MM.1S (cell line): ENCODE measurements at regions not wholly inside any gene's neighbourhood (a gene's known extent, or its start where the extent isn't known, plus 50 kb on each side); places are given as distances from the start of the nearest gene placed in this dataset.

Source experiments
- EZH2phosphoT487 ChIP-seq: fragments of 300-600 bp; sonication (generic); IDR thresholded peaks from 2 replicates; pipeline ENCODE4 v1.6.1; 2018; ENCODE audit warnings: antibody characterized with exemption, low read length
- TF ChIP-seq, protein P1 (sequence below): fragments of 300-600 bp; sonication (generic); IDR thresholded peaks from 2 replicates; pipeline ENCODE4 v1.5.1; 2016; ENCODE audit warnings: antibody characterized with exemption, low read length, mixed read lengths

DNA sequence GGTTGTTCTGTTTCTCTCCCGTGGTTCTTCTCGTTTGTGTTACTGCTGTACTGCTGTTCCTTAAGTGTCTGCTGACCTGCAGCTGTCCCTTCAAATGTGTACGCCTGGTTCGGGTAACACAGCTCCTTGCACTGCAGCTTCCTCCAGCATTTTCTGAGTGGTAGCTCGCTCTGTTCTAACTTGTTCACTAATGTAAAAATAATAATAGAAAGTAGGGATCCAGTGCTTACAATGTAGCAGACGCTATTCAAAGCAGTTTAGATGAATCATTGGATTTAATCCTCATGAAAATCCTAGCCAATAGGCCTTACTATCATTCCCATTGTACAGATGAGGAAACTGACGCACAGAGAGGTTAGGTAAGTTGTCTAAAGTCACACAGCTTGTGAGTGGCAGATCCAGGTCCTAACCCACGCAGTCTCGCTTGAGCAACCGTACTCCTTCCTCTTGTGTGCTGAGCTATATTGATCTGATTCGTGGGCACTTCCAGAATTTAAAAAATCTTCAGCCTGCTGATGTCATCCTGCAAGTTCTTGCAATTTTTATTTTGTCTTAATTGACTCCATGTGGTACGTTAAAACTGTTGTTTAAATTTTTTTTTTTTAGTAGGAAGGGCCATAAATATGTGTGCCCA lies 448.2 kb upstream of the FAT1 start:
- TF ChIP-seq, protein P1, sequence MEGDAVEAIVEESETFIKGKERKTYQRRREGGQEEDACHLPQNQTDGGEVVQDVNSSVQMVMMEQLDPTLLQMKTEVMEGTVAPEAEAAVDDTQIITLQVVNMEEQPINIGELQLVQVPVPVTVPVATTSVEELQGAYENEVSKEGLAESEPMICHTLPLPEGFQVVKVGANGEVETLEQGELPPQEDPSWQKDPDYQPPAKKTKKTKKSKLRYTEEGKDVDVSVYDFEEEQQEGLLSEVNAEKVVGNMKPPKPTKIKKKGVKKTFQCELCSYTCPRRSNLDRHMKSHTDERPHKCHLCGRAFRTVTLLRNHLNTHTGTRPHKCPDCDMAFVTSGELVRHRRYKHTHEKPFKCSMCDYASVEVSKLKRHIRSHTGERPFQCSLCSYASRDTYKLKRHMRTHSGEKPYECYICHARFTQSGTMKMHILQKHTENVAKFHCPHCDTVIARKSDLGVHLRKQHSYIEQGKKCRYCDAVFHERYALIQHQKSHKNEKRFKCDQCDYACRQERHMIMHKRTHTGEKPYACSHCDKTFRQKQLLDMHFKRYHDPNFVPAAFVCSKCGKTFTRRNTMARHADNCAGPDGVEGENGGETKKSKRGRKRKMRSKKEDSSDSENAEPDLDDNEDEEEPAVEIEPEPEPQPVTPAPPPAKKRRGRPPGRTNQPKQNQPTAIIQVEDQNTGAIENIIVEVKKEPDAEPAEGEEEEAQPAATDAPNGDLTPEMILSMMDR: no peak
- no peak for TF ChIP-seq EZH2phosphoT487
